GM21529 (cell line): ENCODE measurements at regions not wholly inside any gene's neighbourhood (a gene's known extent, or its start where the extent isn't known, plus 50 kb on each side); places are given as distances from the start of the nearest gene placed in this dataset.

Source experiments
- ATAC-seq: cut with Tn5 transposase; IDR thresholded peaks from one replicate; pipeline ENCODE4 v1.9.1; 2021; ENCODE audit not compliant: unreplicated experiment

DNA sequence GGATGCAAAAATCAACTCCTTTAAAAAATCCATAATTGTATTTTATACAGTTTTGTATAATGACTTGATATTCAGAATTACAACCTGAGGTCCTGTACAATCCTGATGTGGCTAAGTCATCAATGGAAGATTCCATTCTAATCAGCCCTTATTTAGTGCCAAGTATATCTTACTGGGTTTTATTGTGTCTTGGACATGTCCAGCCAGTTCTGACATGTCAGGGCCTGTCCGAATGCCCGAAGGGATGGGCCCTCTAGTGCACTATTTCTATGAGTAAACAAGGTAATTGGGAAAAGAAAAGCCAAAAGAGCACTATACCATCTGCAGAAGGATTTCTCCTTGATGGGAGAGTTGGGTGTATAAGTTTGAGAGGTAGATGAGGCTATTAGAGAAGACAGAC is 412.9 kb downstream of the METTL15 start:
- ATAC-seq = no peak

GRCh38 chr11:28520291-28520690 is 412.1 kb downstream of the METTL15 start:
- no peak for ATAC-seq

DNA sequence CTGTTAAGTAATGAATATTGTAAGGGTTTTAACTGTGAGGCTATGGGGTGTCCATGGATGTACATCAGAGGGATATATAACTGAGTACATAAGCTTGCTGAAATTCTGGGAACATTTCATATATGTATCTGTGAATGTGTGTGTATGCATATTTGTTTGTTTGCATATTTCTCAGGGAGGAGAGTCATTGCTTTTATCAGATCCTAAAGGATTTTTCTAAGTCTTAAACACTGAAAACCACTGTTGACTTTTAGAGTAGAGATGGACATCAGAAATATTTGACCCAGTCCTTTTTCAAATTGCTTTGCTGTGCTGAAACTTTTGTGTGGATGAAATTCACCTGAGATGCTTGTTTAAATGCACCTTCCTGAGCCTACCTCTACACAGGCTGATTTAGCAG is 410.6 kb downstream of the METTL15 start:
- no peak for ATAC-seq

DNA sequence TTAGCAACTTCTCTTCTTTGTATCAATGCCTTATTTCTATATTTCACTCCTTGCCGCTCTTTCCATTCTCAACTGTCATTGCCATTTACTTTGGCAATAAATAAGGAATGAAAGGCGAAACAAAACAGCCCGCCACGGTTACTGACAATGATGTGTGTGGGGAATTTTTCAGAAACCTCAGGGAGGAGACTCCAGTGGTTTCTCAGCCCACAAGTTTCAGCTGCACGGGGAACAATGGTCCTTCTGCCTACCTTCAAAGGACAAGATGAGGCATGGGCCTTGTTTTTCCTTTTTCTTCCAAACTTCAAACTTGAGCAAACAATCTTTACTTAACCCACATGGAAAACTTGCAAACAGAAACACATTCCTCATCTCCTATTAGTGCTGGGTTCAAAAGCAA is 409.4 kb downstream of the METTL15 start:
- ATAC-seq = no peak

GRCh38 chr11:28514391-28514790 is 406.2 kb downstream of the METTL15 start:
- ATAC-seq = no peak

GRCh38 chr11:28512143-28512756 is 404.1 kb downstream of the METTL15 start:
- no peak for ATAC-seq

- ATAC-seq = no peak
Observed at GRCh38 chr11:28505232-28505631, 397.0 kb downstream of the METTL15 start.

GRCh38 chr11:28504555-28505110 is 396.4 kb downstream of the METTL15 start:
- ATAC-seq = no peak

DNA sequence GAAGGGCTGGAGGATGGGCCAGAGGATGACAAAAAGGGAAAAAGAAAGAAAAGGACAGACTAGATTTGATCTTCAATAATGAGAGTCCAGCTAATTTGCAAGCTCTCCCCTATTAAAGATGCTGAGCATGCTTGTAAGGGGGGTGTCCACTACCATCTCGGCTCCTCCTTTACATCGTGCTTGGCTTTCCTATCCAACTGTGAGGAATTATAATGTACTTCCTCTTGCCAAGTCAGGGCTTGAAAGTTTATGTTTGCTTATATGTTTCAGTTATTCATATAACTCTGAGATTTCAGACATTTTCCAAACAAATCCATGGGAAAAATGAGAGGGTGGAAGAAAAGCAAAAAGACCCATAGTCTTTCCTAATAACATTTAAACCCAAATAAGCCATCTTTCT is 387.1 kb downstream of the METTL15 start:
- ATAC-seq = no peak

- no peak for ATAC-seq
Observed at GRCh38 chr11:28491431-28491830, 383.2 kb downstream of the METTL15 start.

DNA sequence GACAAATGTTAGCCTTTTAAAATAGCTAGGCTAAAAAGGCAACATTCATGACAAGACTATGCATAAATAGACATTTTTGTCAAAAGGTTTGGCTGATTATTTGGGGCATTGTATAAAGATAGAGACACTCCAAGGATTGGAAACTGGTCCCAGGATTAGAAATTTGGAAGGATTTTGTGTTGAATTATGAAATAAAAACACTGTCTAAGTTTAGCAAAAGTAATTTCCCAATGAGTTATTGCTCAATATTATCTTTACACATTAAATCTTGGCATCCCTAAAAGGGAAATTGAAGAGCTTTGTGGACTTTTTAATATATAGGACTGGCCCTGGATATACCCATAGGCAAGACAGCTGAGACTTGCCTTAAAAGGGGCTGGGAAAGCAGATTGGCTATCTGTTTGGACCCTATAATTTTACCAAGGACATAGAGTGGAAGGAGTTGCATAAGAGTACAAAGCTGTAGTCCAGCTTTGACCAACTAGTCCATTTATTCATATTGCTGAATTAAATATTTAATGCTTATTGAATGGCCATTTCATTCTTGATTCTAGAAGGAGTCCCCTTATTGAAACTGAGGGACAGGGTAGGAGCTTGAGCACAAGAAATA is 382.7 kb downstream of the METTL15 start:
- no peak for ATAC-seq

DNA sequence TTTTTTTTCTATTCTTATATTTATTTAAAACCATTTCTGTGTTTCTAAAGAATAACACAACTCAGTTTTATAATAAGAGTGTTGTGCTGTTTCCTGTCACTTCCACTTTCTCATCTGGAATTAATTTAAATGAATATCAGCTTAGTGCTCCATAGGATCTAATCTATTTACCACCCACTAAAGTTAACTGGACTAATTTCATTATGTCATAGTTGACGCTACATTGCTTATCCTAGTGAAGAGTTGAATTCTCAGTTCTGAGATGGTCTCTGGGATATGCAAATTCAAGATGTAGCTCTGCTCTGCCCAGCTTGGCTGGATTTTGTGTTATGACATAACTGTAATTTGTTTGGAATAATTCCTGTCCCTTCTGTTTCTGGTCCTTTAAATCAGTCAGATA is 380.1 kb downstream of the METTL15 start:
- no peak for ATAC-seq

GRCh38 chr11:28483072-28483867 is 375.1 kb downstream of the METTL15 start:
- no peak for ATAC-seq

DNA sequence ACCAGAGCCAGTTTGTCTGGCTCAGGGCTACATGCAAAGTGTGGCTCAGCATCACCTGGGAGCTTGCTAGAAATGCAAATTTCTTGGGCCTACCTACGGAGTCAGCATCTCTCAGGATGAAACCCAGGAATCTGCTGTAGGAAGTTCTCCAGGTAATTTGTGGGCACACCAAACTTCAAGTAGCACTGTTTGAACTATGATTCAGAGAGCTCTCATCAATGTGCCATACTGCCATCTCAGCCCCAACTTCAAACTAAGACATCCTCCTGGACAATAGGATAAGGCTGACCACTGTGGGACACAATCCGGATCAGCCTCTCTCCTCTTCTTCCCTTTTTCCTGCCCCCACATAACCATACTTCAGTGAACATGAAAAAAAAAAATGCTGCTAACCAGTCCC is 374.5 kb downstream of the METTL15 start:
- no peak for ATAC-seq

DNA sequence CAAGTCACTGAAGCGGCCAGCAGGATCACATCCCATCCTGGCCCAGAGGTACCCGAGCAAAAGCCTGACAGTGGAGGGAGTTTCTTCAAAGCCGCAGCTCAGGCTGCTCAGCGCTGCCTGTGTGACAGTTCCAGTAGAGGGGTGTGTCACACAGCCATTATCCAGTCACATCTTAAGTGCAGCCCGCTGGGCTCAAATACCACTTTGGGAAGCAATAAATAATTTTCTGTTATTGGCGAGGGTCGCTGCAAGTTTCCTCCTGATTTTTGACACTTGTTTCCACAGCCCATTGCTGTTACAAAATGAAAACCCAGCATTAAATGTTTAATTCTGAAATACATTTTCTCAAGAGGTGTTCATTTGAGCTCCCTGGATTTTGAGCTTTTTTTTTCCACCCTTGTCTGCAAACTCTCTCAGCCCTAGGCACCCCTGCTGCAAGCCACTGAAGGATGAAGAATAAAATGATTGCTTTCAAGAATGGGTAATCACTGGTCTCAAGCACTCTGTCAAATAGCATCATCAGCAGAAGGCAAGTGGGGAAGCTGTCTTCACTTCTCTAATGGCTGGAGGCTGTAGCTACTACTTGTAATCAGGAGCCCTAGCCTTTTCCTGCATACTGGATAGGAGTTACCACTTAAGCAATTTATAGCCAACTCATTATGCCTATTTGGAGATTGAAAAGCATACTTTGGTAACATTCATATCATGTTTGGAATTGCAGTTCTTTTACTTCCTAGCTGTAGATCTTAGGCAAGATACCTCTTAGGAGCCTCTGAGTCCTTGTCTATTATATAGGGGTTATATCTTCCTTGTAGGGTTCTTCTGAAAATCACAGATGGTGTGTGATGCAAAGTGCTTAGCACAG is 373.7 kb downstream of the METTL15 start:
- no peak for ATAC-seq

DNA sequence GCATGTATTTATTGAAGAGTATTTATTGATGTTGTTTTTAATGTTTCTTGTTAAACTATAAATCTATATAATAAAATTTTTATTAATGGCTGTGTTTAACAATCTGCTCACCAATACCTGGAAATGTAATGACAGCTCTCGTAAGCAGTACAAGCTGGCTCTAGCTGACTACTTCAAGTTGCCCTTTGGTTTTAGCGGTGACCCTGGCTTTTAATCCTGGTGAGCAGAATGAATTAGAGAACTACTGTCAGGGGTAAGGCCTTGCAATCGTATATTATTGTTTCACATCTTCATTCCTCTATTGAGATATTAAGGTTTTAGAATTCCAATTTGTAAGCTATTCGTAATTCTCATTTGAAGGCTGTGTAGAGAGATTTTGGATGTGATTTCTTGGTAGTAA is 372.2 kb downstream of the METTL15 start:
- ATAC-seq = no peak

DNA sequence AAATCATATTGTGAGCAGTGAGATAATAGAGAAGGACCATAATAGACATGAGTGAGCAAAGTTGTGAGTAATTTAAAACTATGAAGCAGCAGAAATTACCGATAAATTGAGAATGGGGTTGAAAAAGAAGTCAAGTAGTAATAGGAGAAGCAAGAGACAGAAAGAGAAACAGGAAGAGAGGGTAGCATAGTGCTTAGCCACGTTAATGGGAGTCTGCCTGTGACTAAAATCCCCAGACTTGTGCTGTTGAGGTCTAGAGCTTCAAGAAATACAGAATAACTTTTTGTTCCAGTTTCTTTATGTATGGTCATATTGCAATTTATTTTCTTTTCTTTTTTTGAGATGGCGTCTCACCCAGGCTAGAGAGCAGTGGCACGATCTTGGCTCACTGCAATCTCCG is 368.7 kb downstream of the METTL15 start:
- ATAC-seq = no peak

DNA sequence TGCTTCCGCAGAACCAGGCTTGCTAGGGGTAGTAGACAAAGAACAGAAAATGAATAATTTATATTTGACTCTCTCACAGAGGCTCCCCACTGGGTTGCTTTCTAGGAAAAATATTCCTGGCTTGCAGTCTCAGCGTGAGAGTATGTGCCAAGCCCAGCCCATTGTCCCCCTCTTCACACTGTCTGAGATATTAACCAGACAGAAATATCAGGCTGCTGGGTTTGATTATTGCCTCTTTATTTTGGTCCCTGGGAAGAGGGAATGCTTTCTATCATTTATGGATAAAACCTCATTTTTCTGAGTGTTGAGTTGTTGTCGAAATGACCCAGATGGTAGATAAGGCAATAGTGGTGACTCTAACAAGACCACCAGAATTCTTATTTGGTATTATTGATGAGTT is 367.9 kb downstream of the METTL15 start:
- ATAC-seq = no peak

GRCh38 chr11:28472904-28473303 is 364.7 kb downstream of the METTL15 start:
- ATAC-seq = no peak

DNA sequence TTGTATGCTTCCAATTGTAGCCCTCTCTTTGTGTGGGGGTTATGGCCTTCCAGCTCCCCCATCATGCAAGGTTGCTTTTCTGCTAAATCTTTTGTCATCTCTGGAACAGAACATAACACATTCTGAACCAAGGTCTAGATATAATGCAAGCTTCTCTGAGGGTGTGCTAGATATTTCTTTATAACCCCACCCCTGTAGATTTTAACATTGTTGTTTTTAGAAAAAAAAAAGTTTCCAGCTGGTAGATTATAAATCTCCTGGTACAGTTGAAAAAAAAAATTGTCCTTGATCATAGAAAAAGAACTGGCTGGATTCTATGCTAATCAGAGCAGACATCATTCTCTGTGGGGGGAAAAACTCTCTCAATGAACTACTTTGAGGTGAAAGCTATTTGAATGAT is 363.3 kb downstream of the METTL15 start:
- ATAC-seq = no peak

GRCh38 chr11:28470180-28470579 is 362.0 kb downstream of the METTL15 start:
- no peak for ATAC-seq
